ENCODE measurements at regions not wholly inside any gene's neighbourhood (a gene's known extent, or its start where the extent isn't known, plus 50 kb on each side); places are given as distances from the start of the nearest gene placed in this dataset.

DNA sequence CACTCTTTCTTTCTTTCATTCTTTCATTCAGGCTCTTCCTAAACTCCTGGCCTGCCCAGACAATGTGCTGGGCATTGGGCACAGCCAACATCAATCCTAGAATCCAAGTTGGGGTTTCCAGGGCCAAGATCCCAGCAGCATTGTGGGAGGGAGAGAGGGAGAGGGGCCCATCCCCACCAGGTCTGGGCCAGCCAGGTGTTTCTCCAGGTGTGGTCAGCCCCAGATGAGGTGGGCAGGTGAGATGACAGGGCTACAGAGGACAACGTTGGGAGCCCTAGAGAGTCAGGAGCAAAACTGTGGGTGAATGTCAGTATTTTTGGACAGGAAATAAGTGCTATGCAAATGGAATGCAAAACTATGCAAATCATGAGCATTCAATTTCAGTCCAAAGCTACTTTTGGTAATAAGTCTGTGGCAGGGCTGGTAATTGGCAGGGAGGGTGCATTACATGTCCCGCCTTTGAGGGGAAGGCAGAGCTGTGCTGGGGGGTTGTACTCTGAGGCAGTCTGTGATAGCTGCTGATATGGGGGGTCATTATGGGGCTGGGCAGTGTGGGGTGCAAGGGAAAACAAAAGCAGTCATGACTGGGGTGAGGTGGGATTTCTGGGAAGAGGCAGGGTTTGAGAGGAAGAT lies 139.9 kb upstream of the IGSF21 start:
- TF ChIP-seq POLR2AphosphoS5 (IDR thresholded peaks at IDR 0.05) (no peak), POLR2A (IDR thresholded peaks at IDR 0.05) (no peak)
- TF ChIP-seq, protein P1, sequence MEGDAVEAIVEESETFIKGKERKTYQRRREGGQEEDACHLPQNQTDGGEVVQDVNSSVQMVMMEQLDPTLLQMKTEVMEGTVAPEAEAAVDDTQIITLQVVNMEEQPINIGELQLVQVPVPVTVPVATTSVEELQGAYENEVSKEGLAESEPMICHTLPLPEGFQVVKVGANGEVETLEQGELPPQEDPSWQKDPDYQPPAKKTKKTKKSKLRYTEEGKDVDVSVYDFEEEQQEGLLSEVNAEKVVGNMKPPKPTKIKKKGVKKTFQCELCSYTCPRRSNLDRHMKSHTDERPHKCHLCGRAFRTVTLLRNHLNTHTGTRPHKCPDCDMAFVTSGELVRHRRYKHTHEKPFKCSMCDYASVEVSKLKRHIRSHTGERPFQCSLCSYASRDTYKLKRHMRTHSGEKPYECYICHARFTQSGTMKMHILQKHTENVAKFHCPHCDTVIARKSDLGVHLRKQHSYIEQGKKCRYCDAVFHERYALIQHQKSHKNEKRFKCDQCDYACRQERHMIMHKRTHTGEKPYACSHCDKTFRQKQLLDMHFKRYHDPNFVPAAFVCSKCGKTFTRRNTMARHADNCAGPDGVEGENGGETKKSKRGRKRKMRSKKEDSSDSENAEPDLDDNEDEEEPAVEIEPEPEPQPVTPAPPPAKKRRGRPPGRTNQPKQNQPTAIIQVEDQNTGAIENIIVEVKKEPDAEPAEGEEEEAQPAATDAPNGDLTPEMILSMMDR (IDR thresholded peaks at IDR 0.05): no peak

Data from breast epithelium (tissue), 3 donors.